ENCODE measurements at regions not wholly inside any gene's neighbourhood (a gene's known extent, or its start where the extent isn't known, plus 50 kb on each side); places are given as distances from the start of the nearest gene placed in this dataset.

- H2AFZ ChIP-seq (ENCODE audit: low read depth, low read length, poor library complexity, severe bottlenecking): no peak overlapping the region
- no peaks in the 10 kb centered on the region for H3K4me1 ChIP-seq (ENCODE audit: control insufficient read depth in 1 of 2, insufficient read depth in 2 of 2, low read length in 2 of 2)
- TF ChIP-seq SP1 (IDR thresholded peaks at IDR 0.05; ENCODE audit: low read depth): no peak
- TF ChIP-seq EZH2phosphoT487 (IDR thresholded peaks at IDR 0.05; ENCODE audit: borderline replicate concordance): no peak
- no peak for TF ChIP-seq ELF1 (IDR thresholded peaks at IDR 0.05; ENCODE audit: borderline replicate concordance, low read depth)
- no peak for TF ChIP-seq FOSL1 (IDR thresholded peaks at IDR 0.05; ENCODE audit: low read depth)
- TF ChIP-seq MAX (IDR thresholded peaks at IDR 0.05): no peak
- TF ChIP-seq REST (IDR thresholded peaks at IDR 0.05; ENCODE audit: low read depth): no peak
- no peak for TF ChIP-seq SIN3A (IDR thresholded peaks at IDR 0.05; ENCODE audit: low read depth)
- no peak for TF ChIP-seq EZH2 (IDR thresholded peaks at IDR 0.05)
- no peak for TF ChIP-seq ZBTB33 (IDR thresholded peaks at IDR 0.05; ENCODE audit: extremely low read depth, insufficient replicate concordance, low read length)
- no peak for TF ChIP-seq POLR2AphosphoS5 (IDR thresholded peaks at IDR 0.05; ENCODE audit: low read depth, low read length)
- TF ChIP-seq TCF7L2 (IDR thresholded peaks at IDR 0.05; ENCODE audit: borderline replicate concordance, extremely low read depth, insufficient read depth, insufficient read length): no peak
- no peak for TF ChIP-seq CTCF (IDR thresholded peaks at IDR 0.05 in 2 of 3, conservative IDR thresholded peaks at IDR 0.05 in 1 of 3; ENCODE audit: borderline replicate concordance in 1 of 3, insufficient read depth in 1 of 3, low read depth in 2 of 3, low read length in 2 of 3)
- TF ChIP-seq JUND (IDR thresholded peaks at IDR 0.05): no peak
- no peak for TF ChIP-seq YY1 (IDR thresholded peaks at IDR 0.05; ENCODE audit: extremely low read depth, insufficient replicate concordance, low read depth, low read length)
- no peak for TF ChIP-seq ATF3 (IDR thresholded peaks at IDR 0.05)
- TF ChIP-seq RAD21 (IDR thresholded peaks at IDR 0.05; ENCODE audit: low read depth): no peak
- TF ChIP-seq ZNF274 (IDR thresholded peaks at IDR 0.05; ENCODE audit: low read depth, low read length): no peak
- no peak for TF ChIP-seq SRF (IDR thresholded peaks at IDR 0.05; ENCODE audit: low read depth)
- TF ChIP-seq CBX3 (IDR thresholded peaks at IDR 0.05; ENCODE audit: low read depth): no peak
- no peaks in the 10 kb centered on the region for H3K9me2 ChIP-seq (ENCODE audit: insufficient read depth)
- intact Hi-C loops (cut with micrococcal nuclease): no loop called here
- H3K4me3 ChIP-seq (replicated peaks in 1 of 2; ENCODE audit: low read depth in 1 of 2, low read length in 2 of 2): no peak overlapping the region
- H4K20me1 ChIP-seq (ENCODE audit: insufficient read depth): no peaks in the 10 kb centered on the region
- no peak overlapping the region for H3K9ac ChIP-seq (ENCODE audit: low read length)
- ATAC-seq: no peak
- no peak overlapping the region for H3K4me2 ChIP-seq (ENCODE audit: low read length)
- CTCF ChIA-PET: no interaction called here
- POLR2A ChIA-PET: no interaction called here
- RAD21 ChIA-PET (ENCODE audit: low non-redundant PET in 1 of 2, low total read pairs in 2 of 2, uncharacterized antibody in 2 of 2, unreplicated experiment in 2 of 2): no interaction called here
- no peaks in the 10 kb centered on the region for H3K27me3 ChIP-seq (ENCODE audit: insufficient read depth, low read length)
- no peaks in the 10 kb centered on the region for H3K36me3 ChIP-seq (ENCODE audit: control insufficient read depth in 1 of 2, insufficient read depth in 2 of 2, low read length in 2 of 2)
- no peaks in the 10 kb centered on the region for H3K79me2 ChIP-seq (ENCODE audit: insufficient read depth, low read length)
- H3K9me3 ChIP-seq (ENCODE audit: control insufficient read depth in 1 of 2, insufficient read depth in 1 of 2, low read depth in 1 of 2, low read length in 2 of 2): no peaks in the 10 kb centered on the region
- BruUV-seq (replicated peaks): no TSS peak
- DNase-seq (ENCODE audit: low read depth, low spot score): no peak
- no peak overlapping the region for H3K27ac ChIP-seq (ENCODE audit: low read depth, low read length)
Observed at GRCh38 chrX:92231391-92231790, 452.2 kb downstream of the PCDH11X start.

Measured in HCT116 (cell line).